ENCODE measurements at regions not wholly inside any gene's neighbourhood (a gene's known extent, or its start where the extent isn't known, plus 50 kb on each side); places are given as distances from the start of the nearest gene placed in this dataset.

- Histone ChIP-seq H3K4me1 (ENCODE audit: control insufficient read depth in 5 of 5, insufficient read depth in 5 of 5, low read length in 5 of 5) (no peaks in the 10 kb centered on the region), H3K27me3 (ENCODE audit: control insufficient read depth in 3 of 3, insufficient read depth in 3 of 3, low read length in 2 of 3) (no peaks in the 10 kb centered on the region), H3K4me3 (no peak overlapping the region), H3K36me3 (ENCODE audit: control insufficient read depth in 4 of 4, insufficient read depth in 4 of 4, low read length in 4 of 4) (no peaks in the 10 kb centered on the region), H3K9ac (ENCODE audit: insufficient read depth in 1 of 2, low read length in 2 of 2) (no peak overlapping the region), H3K9me3 (ENCODE audit: control insufficient read depth in 4 of 4, insufficient read depth in 3 of 4, low read length in 3 of 4) (no peaks in the 10 kb centered on the region), H3K27ac (ENCODE audit: low read depth in 1 of 2, low read length in 1 of 2) (no peak overlapping the region)
- DNase-seq (no peak), ATAC-seq (ENCODE audit: insufficient read depth, low FRiP score) (no peak)
- 78 to 79% methylated on average over 5 of the region's 5 CpGs for WGBS, 2 donors
- no peak for TF ChIP-seq CTCF (IDR thresholded peaks at IDR 0.05; ENCODE audit: control extremely low read depth, extremely low read depth)
Measured at GRCh38 chr4:160372390-160372789, 1269.5 kb downstream of the RAPGEF2 start.

GRCh38 chr4:160373911-160374310 is 1271.0 kb downstream of the RAPGEF2 start:
- TF ChIP-seq CTCF (IDR thresholded peaks at IDR 0.05; ENCODE audit: control extremely low read depth, extremely low read depth) = no peak
- Histone ChIP-seq H3K27me3 (ENCODE audit: control insufficient read depth in 3 of 3, insufficient read depth in 3 of 3, low read length in 2 of 3) (no peaks in the 10 kb centered on the region), H3K27ac (ENCODE audit: low read depth in 1 of 2, low read length in 1 of 2) (no peak overlapping the region), H3K9ac (ENCODE audit: insufficient read depth in 1 of 2, low read length in 2 of 2) (no peak overlapping the region), H3K9me3 (ENCODE audit: control insufficient read depth in 4 of 4, insufficient read depth in 3 of 4, low read length in 3 of 4) (no peaks in the 10 kb centered on the region), H3K36me3 (ENCODE audit: control insufficient read depth in 4 of 4, insufficient read depth in 4 of 4, low read length in 4 of 4) (no peaks in the 10 kb centered on the region), H3K4me3 (no peak overlapping the region), H3K4me1 (ENCODE audit: control insufficient read depth in 5 of 5, insufficient read depth in 5 of 5, low read length in 5 of 5) (no peaks in the 10 kb centered on the region)
- ATAC-seq (ENCODE audit: insufficient read depth, low FRiP score) (no peak), DNase-seq (no peak)
- 90 to 94% methylated on average over 2 of the region's 2 CpGs for WGBS, 2 donors

GRCh38 chr4:160375772-160376452 is 1273.0 kb downstream of the RAPGEF2 start:
- ATAC-seq (ENCODE audit: insufficient read depth, low FRiP score) = no peak
- 69 to 86% methylated on average over 2 of the region's 2 CpGs for WGBS, 2 donors

More at GRCh38 chr4:160375772-160376452, 1273.0 kb downstream of the RAPGEF2 start:
- Histone ChIP-seq H3K4me3 (no peak overlapping the region), H3K27me3 (ENCODE audit: control insufficient read depth in 3 of 3, insufficient read depth in 3 of 3, low read length in 2 of 3) (no peaks in the 10 kb centered on the region), H3K27ac (ENCODE audit: low read depth in 1 of 2, low read length in 1 of 2) (no peak overlapping the region), H3K4me1 (ENCODE audit: control insufficient read depth in 5 of 5, insufficient read depth in 5 of 5, low read length in 5 of 5) (no peaks in the 10 kb centered on the region), H3K9ac (ENCODE audit: insufficient read depth in 1 of 2, low read length in 2 of 2) (no peak overlapping the region), H3K36me3 (ENCODE audit: control insufficient read depth in 4 of 4, insufficient read depth in 4 of 4, low read length in 4 of 4) (no peaks in the 10 kb centered on the region), H3K9me3 (ENCODE audit: control insufficient read depth in 4 of 4, insufficient read depth in 3 of 4, low read length in 3 of 4) (no peaks in the 10 kb centered on the region)
- no peak for TF ChIP-seq CTCF (IDR thresholded peaks at IDR 0.05; ENCODE audit: control extremely low read depth, extremely low read depth)
- peak in 2 of 3 donors; percentile 7 to 23 for DNase-seq

Measured in lung (tissue), 11 donors.